ENCODE measurements at regions not wholly inside any gene's neighbourhood (a gene's known extent, or its start where the extent isn't known, plus 50 kb on each side); places are given as distances from the start of the nearest gene placed in this dataset.

GRCh38 chr11:27287205-27287604 lies 75.8 kb downstream of the CCDC34 start:
- no peak for DNase-seq

GRCh38 chr11:27285761-27286160 lies 77.3 kb downstream of the CCDC34 start:
- no peak for DNase-seq

DNA sequence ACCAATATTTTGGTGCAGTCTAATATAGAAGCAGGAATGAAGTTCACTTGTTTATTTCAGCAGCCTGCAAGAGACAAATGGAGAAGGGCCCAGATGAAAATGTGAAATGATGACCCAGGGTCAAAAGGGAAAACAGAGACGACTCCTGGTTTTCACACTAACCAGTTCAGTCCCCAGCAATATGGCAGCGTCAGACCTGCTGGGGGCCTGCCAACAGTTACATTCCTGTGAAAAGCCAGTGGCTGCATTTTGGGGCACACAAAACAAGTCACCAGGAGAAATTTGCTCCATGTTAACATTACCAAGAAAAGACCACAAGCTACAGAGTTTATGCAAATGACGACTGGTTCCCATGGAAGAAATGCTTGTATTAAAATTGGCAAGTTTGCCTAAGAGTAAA lies 80.2 kb downstream of the CCDC34 start:
- no peak for DNase-seq

DNA sequence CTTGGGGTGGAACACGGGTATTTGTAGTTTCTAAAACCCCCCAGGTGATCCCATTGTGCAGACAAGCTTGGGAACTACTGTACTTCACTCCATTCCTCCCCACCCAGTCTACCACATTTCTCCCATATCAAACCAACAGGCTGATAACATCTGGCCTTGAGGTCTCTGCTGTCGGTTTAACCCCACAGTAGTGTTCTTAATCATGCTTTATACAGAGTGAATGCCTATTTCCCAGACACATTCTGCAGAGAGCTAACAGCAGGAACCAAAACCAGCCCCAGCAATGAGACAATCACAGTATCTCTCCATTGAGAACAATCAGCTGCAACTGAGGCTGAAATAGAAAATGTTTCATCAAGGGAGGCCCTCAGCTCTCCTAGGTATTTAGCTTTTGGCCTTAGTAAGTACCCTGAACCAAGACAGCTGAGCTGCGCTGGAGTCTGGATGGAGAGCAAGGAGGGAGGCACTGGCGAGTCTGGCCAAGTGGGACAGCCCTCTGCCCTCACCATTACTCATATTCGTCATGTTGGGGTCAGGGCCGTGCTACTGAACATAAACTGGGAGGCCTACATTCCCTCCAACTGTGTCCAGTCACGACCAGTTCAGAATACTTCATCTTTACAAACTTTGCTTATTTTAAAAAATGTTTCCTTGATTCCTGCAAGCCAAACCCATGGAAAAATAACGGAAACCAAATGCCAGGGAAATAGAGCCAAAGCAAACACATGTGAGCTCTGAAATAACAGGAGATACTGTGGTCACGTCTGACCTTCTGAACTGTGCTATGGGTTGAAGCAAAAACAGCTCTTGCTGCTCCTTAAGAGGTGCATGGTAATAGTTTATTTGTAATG lies 81.0 kb downstream of the CCDC34 start:
- peak; percentile 83 for DNase-seq

DNA sequence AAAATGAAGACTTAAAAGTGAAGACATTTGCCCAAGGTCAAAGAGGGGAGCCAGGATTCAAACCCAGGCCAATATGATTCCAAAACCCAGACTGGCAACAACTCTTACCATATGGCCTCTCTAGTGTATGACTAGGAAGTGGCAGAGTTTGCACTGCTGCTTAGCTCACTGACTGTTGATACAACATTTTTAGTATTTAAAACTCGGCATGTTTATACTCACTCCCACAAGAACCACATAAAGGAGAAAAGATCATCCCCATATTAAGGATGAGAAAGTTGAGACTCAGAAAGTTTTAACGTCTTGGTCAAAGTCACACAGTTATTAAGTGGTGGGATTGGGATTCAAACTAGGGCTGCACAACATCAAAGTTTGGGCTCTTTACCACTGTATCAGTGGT lies 81.7 kb downstream of the CCDC34 start:
- DNase-seq, result no peak

DNA sequence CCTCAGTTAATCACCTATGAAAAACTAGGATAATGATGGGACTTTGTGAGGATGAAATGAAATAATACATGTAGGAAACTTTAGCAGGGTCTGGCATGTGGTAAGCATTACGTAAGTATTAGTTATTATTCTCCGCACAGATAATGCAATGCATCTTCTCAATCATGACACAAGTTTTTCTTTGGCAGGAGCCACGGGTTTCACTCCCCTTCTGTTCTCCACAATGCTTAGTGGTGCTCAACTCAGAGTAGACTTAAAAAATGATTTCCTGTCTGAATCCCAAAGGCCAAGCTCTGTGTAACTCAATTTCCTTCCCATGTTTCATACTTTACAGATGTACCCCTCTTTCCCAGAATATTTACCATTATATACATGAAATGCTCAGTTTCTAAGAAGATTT lies 82.9 kb downstream of the CCDC34 start:
- no peak for DNase-seq

DNA sequence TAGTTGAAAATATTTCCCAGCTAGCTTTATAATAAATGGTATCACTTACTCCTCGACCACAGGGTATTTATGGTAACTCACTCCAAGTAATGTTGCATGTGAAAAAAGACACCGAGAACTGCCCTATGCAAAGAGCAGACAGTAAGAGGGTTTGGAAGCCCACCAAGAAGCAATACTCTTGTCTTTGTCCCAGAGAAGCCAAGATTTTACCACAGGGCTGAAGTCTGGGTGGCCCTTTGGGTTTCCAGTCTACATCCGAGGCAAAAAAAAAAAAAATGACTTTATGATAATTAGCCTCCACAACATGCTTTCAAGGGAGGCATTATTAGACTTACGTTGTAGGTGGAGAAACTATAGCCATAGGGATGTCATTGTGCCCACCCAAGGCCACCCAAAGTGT lies 83.6 kb downstream of the CCDC34 start:
- DNase-seq, result no peak

GRCh38 chr11:27277843-27278242 lies 85.2 kb downstream of the CCDC34 start:
- DNase-seq, result no peak

- DNase-seq, result no peak
Measured at GRCh38 chr11:27276141-27276540, 86.9 kb downstream of the CCDC34 start.

DNA sequence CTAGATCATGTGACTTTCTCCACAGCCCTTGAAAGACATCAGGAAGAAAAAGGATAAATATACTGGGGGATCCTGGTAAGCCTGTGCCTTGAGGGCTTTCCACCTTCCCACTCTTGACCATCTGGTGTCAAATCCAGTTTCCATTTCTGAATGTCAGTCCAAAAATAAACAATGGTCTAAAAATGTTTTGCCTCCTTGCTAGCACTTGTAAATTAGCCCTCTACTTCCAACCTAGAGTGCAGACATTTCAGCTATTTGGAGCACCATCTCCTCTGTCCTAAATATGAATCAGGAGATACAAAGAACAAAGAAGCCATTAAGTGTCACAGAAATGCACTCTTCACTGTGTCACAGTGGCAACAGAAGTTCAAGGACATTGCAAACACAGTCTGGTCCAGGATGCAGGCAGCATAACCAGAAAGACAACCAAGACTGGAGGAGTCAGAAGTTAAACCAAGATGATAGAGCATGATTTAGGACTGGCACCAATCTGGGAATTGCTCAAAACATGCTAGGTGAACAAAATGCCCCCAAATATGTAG lies 88.1 kb downstream of the CCDC34 start:
- DNase-seq, result no peak

DNA sequence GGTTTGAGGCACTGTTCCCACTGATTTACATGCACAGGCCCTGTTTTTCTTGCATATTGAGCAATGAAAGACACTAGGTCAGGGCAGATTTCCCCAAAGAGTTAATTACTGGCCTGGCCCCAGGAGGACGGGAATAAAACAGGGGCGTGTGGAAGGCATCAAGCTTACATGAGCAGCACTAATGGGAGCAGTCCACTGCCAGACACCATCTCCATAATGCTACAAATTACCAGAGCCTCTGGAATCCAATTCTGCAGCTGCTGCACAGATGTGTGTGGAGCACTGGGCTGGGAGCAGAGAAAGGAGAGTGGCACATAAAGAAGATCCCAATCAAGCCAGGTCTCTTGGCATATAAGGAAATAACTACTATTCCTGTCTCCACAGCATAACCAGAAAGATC lies 96.9 kb downstream of the CCDC34 start:
- DNase-seq, result no peak

- DNase-seq, result no peak
Measured at GRCh38 chr11:27263986-27264385, 99.0 kb downstream of the CCDC34 start.

DNA sequence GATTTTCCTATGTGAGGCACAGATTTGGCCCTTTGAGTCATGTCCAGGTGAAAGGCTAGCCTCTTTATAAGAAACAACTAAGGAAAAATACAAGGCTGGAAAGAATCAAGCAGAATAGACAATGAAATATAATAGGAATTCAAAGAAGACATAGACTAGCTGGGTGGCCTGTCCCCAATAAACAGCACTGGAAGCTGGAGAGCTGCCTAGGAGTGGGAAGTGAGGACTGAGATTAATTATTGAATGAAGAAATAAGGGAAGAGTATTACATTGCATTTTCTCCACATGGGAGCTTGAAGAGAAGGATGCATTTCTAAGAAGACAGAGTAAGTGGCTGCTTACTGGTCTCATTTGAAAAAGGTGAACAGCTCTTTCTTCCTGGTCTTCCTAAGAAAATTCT lies 100.0 kb downstream of the CCDC34 start:
- DNase-seq, result no peak

DNA sequence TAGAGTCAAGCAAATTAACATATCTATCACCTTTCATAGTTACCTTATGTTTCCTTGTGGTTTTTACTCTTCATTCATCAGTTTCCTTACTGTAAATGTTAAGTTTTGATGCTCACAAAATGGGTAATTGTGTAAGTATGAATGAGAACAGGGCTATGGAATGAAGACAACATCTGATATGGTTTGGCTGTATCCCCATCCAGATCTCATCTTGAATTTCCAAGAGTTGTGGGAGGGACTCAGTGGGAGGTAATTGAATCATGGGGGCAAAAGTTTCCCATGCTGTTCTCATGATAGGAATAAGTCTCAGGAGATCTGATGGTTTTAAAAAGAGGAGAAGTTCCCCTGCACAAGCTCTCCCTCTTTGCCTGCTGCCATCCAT lies 107.6 kb downstream of the CCDC34 start:
- no peak for DNase-seq

DNA sequence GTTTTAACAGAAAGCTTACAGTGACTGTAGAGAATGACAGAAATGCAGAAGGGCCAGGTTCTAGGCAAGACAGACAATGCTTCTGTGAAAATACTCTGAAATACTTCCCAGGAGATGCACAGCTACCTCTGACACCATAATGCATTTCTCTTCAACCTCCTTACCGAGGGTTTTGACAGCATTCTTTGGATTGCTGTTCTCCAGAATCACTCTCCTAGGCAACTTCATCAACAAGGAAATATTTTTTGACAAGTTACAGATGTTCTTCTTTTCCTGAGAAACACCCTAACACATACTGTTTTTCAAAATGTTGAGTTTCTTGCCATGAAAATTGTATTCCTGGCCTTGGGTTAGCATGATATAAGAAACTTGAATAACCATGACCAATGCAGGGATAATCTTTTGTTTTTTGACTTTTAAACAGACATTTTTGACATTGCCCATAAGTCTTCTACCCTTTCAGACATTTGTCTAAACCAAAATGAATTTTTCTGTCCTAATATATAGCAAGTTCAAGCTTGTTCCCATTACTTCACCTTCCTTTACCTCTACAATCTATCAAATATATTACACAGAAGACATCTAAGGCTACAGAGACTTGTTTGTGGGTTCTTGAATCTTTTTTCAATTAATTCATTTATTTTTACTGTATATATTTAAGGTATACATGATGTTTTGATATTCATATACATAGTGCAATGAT lies 108.1 kb downstream of the CCDC34 start:
- no peak for DNase-seq

DNA sequence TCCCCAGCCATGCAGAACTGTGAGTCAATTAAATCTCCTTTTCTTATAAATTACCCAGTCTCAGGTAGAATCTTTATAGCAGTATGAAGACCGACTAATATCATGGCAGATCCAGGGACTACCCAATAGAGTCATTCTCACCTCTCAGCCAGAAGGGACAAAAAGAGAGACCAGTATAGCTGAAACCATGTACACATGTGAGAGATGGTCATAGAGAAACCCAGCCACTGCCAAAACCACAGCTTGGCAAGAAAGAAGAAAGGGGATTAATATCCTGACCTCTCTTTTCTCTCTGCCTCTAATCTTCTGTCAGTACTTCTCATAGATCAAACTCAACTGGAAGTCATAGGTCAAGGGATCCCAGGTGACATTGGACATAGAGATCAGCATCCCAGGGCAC lies 109.8 kb downstream of the CCDC34 start:
- DNase-seq, result no peak

GRCh38 chr11:27250867-27251665 lies 111.9 kb downstream of the CCDC34 start:
- no peak for DNase-seq

- DNase-seq, result no peak
Measured at GRCh38 chr11:27248576-27249509, 114.2 kb downstream of the CCDC34 start.

DNA sequence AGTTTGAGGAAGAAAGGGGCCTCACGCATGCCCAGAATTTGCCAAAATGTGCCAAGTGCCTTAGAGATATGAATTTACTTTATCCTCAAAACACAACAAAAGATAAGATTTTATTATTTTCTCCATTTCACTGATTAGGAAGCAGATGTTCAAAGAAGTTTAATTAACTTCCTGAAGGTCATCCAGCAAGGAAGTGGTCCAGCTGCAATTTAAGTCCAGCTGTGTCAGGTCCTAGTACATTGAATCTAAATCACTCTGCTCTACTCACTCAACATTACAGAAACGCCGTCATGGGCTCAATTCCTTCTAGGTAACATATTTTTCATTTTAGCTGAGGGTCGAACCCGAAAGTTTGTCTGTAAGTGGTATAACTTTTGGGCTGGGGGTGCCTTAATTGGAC lies 115.4 kb downstream of the CCDC34 start:
- DNase-seq, result no peak

DNA sequence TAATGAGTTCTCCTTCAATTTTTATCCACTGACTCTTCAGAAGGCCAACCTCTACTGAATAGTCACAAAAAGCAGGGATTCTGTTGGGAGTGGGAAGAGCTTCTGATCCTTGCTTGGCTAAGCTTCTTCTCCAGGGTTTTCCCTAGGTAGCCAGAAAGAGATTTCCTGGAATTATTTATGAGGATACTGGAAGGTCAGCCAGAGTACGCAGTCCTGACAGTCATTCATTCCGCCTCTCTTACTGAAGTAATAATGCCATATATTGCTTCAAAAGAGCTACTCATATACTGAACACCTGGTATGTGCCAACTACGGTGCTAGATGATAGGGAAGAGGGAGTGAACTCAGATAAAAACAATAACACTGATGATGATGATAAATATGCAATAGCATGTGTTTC lies 116.1 kb downstream of the CCDC34 start:
- DNase-seq, result no peak

GRCh38 chr11:27244900-27245299 lies 118.1 kb downstream of the CCDC34 start:
- no peak for DNase-seq

DNA sequence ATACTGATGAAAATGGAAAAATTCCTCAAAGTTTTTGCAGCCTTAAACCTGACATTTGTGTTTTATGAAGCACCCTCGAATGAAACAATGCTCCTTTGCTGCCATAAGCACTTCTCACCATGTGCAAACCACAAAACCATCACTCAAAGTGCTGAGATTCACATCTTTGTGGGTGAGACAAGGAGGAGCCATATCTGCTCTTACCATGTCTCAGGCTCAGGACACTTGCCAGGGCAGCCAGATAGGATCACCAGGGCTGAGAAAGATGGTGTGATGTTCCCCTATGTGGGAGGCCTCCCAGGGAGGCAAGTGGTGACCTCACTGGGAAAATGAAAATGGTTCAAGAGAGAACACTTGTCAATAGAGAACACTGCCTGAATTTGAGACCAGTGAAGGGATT lies 120.4 kb downstream of the CCDC34 start:
- peak; percentile 38 for DNase-seq

Measured in kidney glomerular epithelial cell (primary cell).